ENCODE measurements at regions not wholly inside any gene's neighbourhood (a gene's known extent, or its start where the extent isn't known, plus 50 kb on each side); places are given as distances from the start of the nearest gene placed in this dataset.

DNA sequence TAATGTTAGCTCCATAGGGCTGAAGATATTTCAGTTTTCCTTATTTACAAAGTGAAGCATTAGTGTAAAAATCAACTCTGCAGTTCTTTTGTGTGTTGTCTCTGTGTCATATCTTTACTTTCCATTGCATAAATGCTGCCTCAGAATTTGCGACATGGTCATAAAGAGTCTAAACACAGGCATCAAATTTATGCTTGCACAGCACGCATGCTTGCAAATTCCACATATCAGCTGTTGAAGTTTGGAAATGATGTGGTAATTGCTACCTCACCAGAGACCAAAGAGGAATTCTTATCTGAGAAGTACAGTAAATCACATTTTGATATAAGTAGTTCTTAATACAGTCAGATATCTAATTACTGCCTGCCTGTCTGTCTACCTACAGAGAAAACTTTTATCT, 348.2 kb upstream of the GRM3 start:
- DNase-seq (no peak), ATAC-seq (ENCODE audit: poor library complexity) (no peak)
- no peak overlapping the region for H3K27ac ChIP-seq (ENCODE audit: low read depth in 1 of 2, low read length in 2 of 2)
- no peaks in the 10 kb centered on the region for H3K9me3 ChIP-seq (ENCODE audit: control insufficient read depth in 1 of 2, insufficient read depth in 1 of 2, low read length in 2 of 2)
- H3K27me3 ChIP-seq (ENCODE audit: control insufficient read depth in 1 of 2, insufficient read depth in 2 of 2, low read length in 2 of 2), result no peaks in the 10 kb centered on the region
- intact Hi-C loops (cut with DNase I, micrococcal nuclease), result no loop called here
- H3K4me3 ChIP-seq (ENCODE audit: low read length), result no peak overlapping the region
- Mint-ChIP-seq H3K27me3 (no peaks in the 10 kb centered on the region), H3K36me3 (ENCODE audit: low read depth) (no peaks in the 10 kb centered on the region), H3K4me3 (no peak overlapping the region), H3K4me1 (ENCODE audit: low read depth) (no peaks in the 10 kb centered on the region), H3K27ac (no peak overlapping the region), H3K9me3 (peaks cover 2% of the 10 kb centered on the region)
- TF ChIP-seq, protein P1, sequence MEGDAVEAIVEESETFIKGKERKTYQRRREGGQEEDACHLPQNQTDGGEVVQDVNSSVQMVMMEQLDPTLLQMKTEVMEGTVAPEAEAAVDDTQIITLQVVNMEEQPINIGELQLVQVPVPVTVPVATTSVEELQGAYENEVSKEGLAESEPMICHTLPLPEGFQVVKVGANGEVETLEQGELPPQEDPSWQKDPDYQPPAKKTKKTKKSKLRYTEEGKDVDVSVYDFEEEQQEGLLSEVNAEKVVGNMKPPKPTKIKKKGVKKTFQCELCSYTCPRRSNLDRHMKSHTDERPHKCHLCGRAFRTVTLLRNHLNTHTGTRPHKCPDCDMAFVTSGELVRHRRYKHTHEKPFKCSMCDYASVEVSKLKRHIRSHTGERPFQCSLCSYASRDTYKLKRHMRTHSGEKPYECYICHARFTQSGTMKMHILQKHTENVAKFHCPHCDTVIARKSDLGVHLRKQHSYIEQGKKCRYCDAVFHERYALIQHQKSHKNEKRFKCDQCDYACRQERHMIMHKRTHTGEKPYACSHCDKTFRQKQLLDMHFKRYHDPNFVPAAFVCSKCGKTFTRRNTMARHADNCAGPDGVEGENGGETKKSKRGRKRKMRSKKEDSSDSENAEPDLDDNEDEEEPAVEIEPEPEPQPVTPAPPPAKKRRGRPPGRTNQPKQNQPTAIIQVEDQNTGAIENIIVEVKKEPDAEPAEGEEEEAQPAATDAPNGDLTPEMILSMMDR (IDR thresholded peaks at IDR 0.05), result no peak
- H3K4me1 ChIP-seq (ENCODE audit: insufficient read depth, low read length), result no peaks in the 10 kb centered on the region
- CTCF ChIA-PET, result no interaction called here
- no peaks in the 10 kb centered on the region for H3K36me3 ChIP-seq (ENCODE audit: insufficient read depth, low read length)
- POLR2A ChIA-PET, result no interaction called here

DNA sequence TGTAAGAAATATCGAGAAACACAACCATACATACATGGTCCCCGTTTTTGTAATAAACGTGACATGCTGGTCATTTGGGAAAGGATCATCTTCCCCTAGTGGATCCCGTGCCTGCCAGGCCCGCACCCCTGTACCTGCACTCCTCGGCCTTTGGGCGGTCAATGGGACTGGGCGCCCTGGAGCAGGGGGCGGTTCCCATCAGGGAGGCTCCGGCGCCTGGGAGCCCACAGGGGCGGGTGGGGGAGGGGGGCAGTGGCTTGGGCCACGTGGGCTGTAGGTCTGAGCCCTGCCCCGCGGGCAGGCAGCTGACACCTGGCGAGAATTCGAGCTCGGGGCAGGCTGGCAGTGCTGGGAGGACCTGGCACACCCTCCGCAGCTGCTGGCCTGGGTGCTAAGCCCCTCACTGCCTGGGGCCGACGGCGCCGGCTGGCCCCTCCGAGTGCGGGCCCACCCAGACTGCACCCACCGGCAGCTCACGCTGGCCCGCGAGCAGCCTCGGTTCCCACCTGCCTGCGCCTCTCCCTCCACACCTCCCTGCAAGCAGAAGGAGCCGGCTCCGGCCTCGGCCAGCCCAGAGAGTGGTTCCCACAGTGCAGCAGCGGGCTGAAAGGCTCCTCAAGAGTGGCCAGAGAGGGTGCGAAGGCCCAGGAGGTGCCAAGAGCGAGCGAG, 361.6 kb upstream of the GRM3 start:
- DNase-seq (peak in 1 of 14 experiments; percentile 5), ATAC-seq (ENCODE audit: poor library complexity) (no peak)
- H3K4me1 ChIP-seq (ENCODE audit: insufficient read depth, low read length), result no peaks in the 10 kb centered on the region
- Mint-ChIP-seq H3K27ac (no peak overlapping the region), H3K27me3 (no peaks in the 10 kb centered on the region), H3K4me3 (no peak overlapping the region), H3K9me3 (peaks cover 10% of the 10 kb centered on the region), H3K4me1 (ENCODE audit: low read depth) (no peaks in the 10 kb centered on the region), H3K36me3 (ENCODE audit: low read depth) (no peaks in the 10 kb centered on the region)
- H3K27me3 ChIP-seq (ENCODE audit: control insufficient read depth in 1 of 2, insufficient read depth in 2 of 2, low read length in 2 of 2), result no peaks in the 10 kb centered on the region
- no peak overlapping the region for H3K4me3 ChIP-seq (ENCODE audit: low read length)
- H3K27ac ChIP-seq (ENCODE audit: low read depth in 1 of 2, low read length in 2 of 2), result no peak overlapping the region
- no peaks in the 10 kb centered on the region for H3K36me3 ChIP-seq (ENCODE audit: insufficient read depth, low read length)
- peaks cover 0 to 9% of the 10 kb centered on the region in 2 experiments for H3K9me3 ChIP-seq (ENCODE audit: control insufficient read depth in 1 of 2, insufficient read depth in 1 of 2, low read length in 2 of 2)
- TF ChIP-seq, protein P1 (IDR thresholded peaks at IDR 0.05), result no peak
- ChIA-PET CTCF (no interaction called here), POLR2A (no interaction called here)
- intact Hi-C loops (cut with DNase I, micrococcal nuclease), result no loop called here

DNA sequence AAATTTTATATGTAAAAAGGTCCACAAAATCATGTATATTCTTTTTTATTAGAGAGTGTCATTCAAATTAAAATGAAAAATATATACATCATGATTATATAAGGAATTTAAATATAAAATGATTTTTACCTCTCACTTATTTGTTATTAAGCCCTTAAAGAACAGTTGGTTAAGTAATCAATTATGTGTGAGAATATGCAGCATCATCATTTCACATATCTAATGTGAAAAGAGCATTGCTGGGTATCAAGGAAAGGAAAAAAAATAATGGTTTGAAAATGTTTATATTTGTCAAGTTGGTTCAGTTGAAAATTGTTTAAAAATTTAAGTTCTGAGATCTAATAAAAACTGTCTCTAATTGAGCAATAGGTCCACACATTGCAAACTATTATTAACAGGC, 363.6 kb upstream of the GRM3 start:
- ATAC-seq (ENCODE audit: poor library complexity) (no peak), DNase-seq (no peak)
- Mint-ChIP-seq H3K27me3 (no peaks in the 10 kb centered on the region), H3K4me3 (no peak overlapping the region), H3K27ac (no peak overlapping the region), H3K4me1 (ENCODE audit: low read depth) (no peaks in the 10 kb centered on the region), H3K9me3 (peaks cover 8% of the 10 kb centered on the region), H3K36me3 (ENCODE audit: low read depth) (no peaks in the 10 kb centered on the region)
- Histone ChIP-seq H3K27ac (ENCODE audit: low read depth in 1 of 2, low read length in 2 of 2) (no peak overlapping the region), H3K27me3 (ENCODE audit: control insufficient read depth in 1 of 2, insufficient read depth in 2 of 2, low read length in 2 of 2) (no peaks in the 10 kb centered on the region), H3K4me3 (ENCODE audit: low read length) (no peak overlapping the region), H3K4me1 (ENCODE audit: insufficient read depth, low read length) (no peaks in the 10 kb centered on the region), H3K36me3 (ENCODE audit: insufficient read depth, low read length) (no peaks in the 10 kb centered on the region), H3K9me3 (ENCODE audit: control insufficient read depth in 1 of 2, insufficient read depth in 1 of 2, low read length in 2 of 2) (peaks cover 0 to 13% of the 10 kb centered on the region in 2 experiments)
- CTCF ChIA-PET, result no interaction called here
- intact Hi-C loops (cut with DNase I, micrococcal nuclease), result no loop called here
- TF ChIP-seq, protein P1 (IDR thresholded peaks at IDR 0.05), result no peak
- POLR2A ChIA-PET, result no interaction called here

Measured in CD4-positive, alpha-beta T cell (primary cell).